ENCODE measurements at regions not wholly inside any gene's neighbourhood (a gene's known extent, or its start where the extent isn't known, plus 50 kb on each side); places are given as distances from the start of the nearest gene placed in this dataset.

- H3K27me3 ChIP-seq (ENCODE audit: control insufficient read depth, insufficient read depth, low read length): no peaks in the 10 kb centered on the region
- no peak overlapping the region for H3K4me3 ChIP-seq (ENCODE audit: low read depth, low read length)
- no peak for DNase-seq (ENCODE audit: low read depth)
- peaks cover 1% of the 10 kb centered on the region for H3K36me3 ChIP-seq (ENCODE audit: control insufficient read depth, insufficient read depth, low read length)
- TF ChIP-seq CTCF (IDR thresholded peaks at IDR 0.05; ENCODE audit: insufficient read depth, low read length, poor library complexity, severe bottlenecking): no peak
Observed at GRCh38 chr13:40434516-40435397, 231.7 kb downstream of the FOXO1 start.

- Histone ChIP-seq H3K36me3 (ENCODE audit: control insufficient read depth, insufficient read depth, low read length) (peaks cover 1% of the 10 kb centered on the region), H3K4me3 (ENCODE audit: low read depth, low read length) (no peak overlapping the region), H3K27me3 (ENCODE audit: control insufficient read depth, insufficient read depth, low read length) (no peaks in the 10 kb centered on the region)
- TF ChIP-seq CTCF (IDR thresholded peaks at IDR 0.05; ENCODE audit: insufficient read depth, low read length, poor library complexity, severe bottlenecking): no peak
- no peak for DNase-seq (ENCODE audit: low read depth)
Observed at GRCh38 chr13:40438022-40438680, 228.3 kb downstream of the FOXO1 start.

DNA sequence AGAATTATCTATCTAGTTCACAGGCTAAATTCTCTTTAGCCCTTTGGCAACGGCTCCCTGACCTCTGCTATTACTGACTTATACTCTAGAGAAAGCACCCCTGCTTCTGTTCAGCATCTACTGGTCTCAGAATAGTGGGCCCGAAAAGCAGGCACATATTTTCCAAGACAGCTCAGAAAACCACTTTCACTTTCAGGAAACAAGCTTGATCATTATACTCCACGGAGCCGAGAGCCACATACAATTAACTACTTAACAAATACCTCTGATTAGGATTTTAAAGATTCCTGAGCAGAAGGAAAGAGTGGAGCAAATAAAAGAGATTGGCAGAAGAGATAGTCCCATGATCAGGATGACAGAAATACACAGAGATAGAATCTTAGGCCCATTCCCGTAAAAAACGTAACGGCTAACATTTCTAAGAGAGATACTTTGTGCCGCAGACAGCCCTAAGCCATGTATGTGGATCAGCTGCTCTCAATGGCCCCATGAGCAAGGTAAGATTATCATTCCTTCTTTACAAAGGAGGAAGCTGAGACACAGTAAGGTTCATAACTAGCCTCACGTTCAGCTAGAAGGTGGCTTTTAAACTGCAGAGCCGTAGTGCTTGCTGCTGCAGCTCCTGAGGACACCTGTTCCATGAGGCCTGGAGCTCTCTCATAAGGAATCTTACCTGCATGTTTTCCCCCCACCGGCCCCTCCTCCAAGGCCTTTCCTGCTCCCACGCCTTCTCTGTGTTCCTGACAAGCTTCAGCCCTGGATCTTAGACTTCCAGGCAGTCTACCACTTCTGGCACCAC, 227.2 kb downstream of the FOXO1 start:
- H3K4me3 ChIP-seq (ENCODE audit: low read depth, low read length): no peak overlapping the region
- no peak for TF ChIP-seq CTCF (IDR thresholded peaks at IDR 0.05; ENCODE audit: insufficient read depth, low read length, poor library complexity, severe bottlenecking)
- no peaks in the 10 kb centered on the region for H3K27me3 ChIP-seq (ENCODE audit: control insufficient read depth, insufficient read depth, low read length)
- DNase-seq (ENCODE audit: low read depth): no peak
- H3K36me3 ChIP-seq (ENCODE audit: control insufficient read depth, insufficient read depth, low read length): peaks cover 1% of the 10 kb centered on the region

DNA sequence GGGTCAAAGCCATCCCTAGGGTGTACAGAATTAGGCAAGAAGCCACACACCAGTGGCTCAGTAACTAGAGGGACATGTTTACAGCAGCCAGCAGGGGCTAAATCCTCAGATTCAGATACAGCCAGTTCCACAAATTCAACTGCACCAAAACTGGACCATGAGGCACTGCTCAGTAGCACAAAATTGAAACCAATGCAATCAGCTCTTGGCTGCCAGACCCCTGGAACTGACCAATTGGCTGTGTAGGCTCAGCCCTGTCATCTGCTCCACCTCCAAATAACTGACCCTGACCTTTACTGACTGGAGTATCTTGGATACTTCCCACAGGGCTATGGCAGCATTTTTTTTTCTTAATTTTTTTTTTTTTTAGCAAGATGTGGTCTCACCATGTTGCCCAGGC, 226.5 kb downstream of the FOXO1 start:
- TF ChIP-seq CTCF (IDR thresholded peaks at IDR 0.05; ENCODE audit: insufficient read depth, low read length, poor library complexity, severe bottlenecking): no peak
- Histone ChIP-seq H3K27me3 (ENCODE audit: control insufficient read depth, insufficient read depth, low read length) (no peaks in the 10 kb centered on the region), H3K36me3 (ENCODE audit: control insufficient read depth, insufficient read depth, low read length) (peaks cover 1% of the 10 kb centered on the region), H3K4me3 (ENCODE audit: low read depth, low read length) (no peak overlapping the region)
- DNase-seq (ENCODE audit: low read depth): no peak

- no peak for DNase-seq (ENCODE audit: low read depth)
- peaks cover 1% of the 10 kb centered on the region for H3K36me3 ChIP-seq (ENCODE audit: control insufficient read depth, insufficient read depth, low read length)
- no peaks in the 10 kb centered on the region for H3K27me3 ChIP-seq (ENCODE audit: control insufficient read depth, insufficient read depth, low read length)
- TF ChIP-seq CTCF (IDR thresholded peaks at IDR 0.05; ENCODE audit: insufficient read depth, low read length, poor library complexity, severe bottlenecking): no peak
- no peak overlapping the region for H3K4me3 ChIP-seq (ENCODE audit: low read depth, low read length)
Observed at GRCh38 chr13:40440990-40441820, 225.2 kb downstream of the FOXO1 start.

All from kidney epithelial cell (primary cell).